ENCODE measurements at regions not wholly inside any gene's neighbourhood (a gene's known extent, or its start where the extent isn't known, plus 50 kb on each side); places are given as distances from the start of the nearest gene placed in this dataset.

DNA sequence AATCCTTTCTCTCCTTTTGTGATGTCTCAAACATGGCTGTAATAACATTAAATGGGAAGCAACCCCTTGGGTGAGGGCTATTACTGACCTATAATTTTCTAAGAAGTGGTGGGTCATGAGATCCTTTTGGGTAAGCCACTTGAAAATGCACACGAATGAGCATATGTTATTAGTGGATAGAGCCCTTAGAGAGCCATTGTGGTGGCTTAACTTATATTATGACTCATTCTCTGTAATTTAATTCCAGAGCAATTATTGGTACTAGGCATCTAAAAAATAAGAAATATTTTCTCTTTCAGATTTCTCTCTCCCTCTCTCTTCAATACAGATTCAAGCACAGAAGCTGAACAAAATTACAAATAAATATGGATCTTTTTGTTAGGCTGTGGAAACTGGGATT, 1177.4 kb upstream of the PHF14 start:
- no peak for TF ChIP-seq CTCF (conservative IDR thresholded peaks at IDR 0.05; ENCODE audit: control insufficient read depth, insufficient read depth, low read depth, low read length)
- no peak for DNase-seq (ENCODE audit: low read depth)
- H3K4me3 ChIP-seq (ENCODE audit: control insufficient read depth, low read depth, low read length): no peak overlapping the region

GRCh38 chr7:9822458-9823290, 1151.0 kb upstream of the PHF14 start:
- no peak overlapping the region for H3K4me3 ChIP-seq (ENCODE audit: control insufficient read depth, low read depth, low read length)
- no peak for TF ChIP-seq CTCF (conservative IDR thresholded peaks at IDR 0.05; ENCODE audit: control insufficient read depth, insufficient read depth, low read depth, low read length)
- no peak for DNase-seq (ENCODE audit: low read depth)

DNA sequence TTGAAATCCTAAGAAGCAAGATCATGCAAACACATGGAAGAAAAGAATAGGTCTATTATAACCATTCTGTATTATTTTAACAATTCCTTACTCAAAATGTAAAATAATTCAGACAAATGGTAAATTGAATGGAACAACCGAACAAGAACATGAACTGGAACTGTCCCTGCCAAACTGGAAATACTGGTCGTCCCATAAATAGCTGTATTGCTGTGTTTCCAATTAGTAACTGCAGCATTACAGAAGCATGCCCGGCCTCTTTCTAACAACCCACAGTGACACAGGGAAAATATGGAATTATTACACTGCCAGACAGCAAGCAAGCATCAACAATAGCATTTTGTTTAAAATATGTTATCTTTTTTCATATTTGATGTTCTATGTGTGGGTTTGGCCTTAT, 1138.5 kb upstream of the PHF14 start:
- TF ChIP-seq CTCF (conservative IDR thresholded peaks at IDR 0.05; ENCODE audit: control insufficient read depth, insufficient read depth, low read depth, low read length): no peak
- H3K4me3 ChIP-seq (ENCODE audit: control insufficient read depth, low read depth, low read length): no peak overlapping the region
- no peak for DNase-seq (ENCODE audit: low read depth)

GRCh38 chr7:9836671-9837070, 1137.0 kb upstream of the PHF14 start:
- H3K4me3 ChIP-seq (ENCODE audit: control insufficient read depth, low read depth, low read length): no peak overlapping the region
- TF ChIP-seq CTCF (conservative IDR thresholded peaks at IDR 0.05; ENCODE audit: control insufficient read depth, insufficient read depth, low read depth, low read length): no peak
- DNase-seq (ENCODE audit: low read depth): no peak

DNA sequence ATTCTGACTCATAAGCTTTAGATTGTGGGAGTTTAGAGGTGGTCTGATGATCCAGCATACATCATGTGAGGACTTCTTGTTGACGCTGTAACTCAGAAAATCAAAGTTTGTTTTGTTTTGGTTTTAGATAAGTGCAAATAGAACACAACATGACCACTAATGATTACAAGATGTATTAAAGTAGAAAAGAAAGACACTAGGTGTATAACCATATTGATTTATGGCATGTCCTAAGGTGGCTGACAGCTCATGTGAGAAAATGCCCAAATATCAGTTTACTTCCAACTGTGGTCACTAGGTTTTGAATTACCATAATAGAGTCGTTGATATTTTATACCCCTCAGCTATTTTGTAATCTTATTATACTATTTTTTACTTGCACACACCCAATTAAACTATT, 1131.4 kb upstream of the PHF14 start:
- H3K4me3 ChIP-seq (ENCODE audit: control insufficient read depth, low read depth, low read length): no peak overlapping the region
- TF ChIP-seq CTCF (conservative IDR thresholded peaks at IDR 0.05; ENCODE audit: control insufficient read depth, insufficient read depth, low read depth, low read length): no peak
- no peak for DNase-seq (ENCODE audit: low read depth)

DNA sequence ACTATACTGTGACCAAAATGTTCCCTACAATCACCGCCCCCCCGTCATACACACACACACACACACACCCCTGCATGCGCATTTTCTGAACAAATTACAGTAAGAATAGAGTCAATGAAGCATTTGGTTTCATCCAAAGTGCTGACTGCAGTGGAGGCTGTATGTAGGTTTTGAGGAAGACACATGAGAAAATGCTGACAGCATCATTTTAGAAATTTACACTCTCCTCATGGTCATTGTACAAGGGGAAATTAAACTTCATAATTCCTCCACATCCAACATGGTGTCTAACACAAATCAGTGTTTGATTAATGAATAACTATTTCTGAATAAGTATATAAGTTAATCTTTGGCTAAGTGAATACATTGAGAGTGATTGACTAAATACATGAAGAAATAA, 1126.8 kb upstream of the PHF14 start:
- no peak for DNase-seq (ENCODE audit: low read depth)
- H3K4me3 ChIP-seq (ENCODE audit: control insufficient read depth, low read depth, low read length): no peak overlapping the region
- no peak for TF ChIP-seq CTCF (conservative IDR thresholded peaks at IDR 0.05; ENCODE audit: control insufficient read depth, insufficient read depth, low read depth, low read length)

Measured in fibroblast of mammary gland (primary cell).